Myocyte (in vitro differentiated cells): ENCODE measurements at regions not wholly inside any gene's neighbourhood (a gene's known extent, or its start where the extent isn't known, plus 50 kb on each side); places are given as distances from the start of the nearest gene placed in this dataset.
"Not testable (repeated sequence)": the region's sequence is repeated elsewhere in the genome, so short reads cannot be mapped to it uniquely, and the experiment has no call there.

ENCODE experiments used
- DNase-seq: peaks from one replicate; pipeline ENCODE4 v3.0.0-alpha.2; 2012; ENCODE audit warnings: low read depth

DNA sequence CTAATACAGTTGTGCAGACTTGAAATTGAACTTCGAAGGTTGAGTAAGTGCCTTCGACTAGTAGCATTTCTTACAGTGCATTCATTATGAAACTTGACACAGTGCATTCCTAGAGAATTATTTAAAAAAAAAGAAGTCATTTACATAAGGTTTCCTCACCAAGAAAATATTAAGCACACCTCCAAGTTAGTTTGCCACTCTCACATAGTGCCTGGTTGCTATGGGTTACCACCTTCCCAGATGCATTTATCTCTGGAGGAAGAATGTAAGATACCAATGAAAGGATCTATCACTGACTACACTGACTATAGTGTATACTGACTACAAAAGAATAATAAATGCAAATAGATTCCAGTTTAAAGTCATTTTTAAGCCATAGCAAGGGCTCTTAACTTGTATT lies 311.9 kb upstream of the RASGEF1B start:
- no peak for DNase-seq

DNA sequence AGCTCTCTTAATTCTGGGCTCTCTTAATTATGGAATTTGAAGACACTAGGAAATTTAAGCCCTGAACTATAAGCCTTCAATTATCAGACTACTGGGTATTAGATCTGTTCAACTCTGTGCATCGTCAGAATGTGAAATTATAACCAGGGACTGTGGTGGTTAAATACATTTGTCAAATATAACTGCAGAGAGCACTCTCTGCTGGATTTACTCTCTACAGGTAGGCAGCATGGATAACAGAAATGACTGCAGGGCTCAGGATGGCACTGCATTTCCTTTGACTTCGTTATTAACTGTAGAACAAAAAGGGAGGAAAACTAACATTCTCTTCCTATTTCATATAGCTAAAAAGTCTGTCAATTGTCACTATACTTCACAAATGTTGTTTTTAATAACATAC lies 310.1 kb upstream of the RASGEF1B start:
- no peak for DNase-seq

DNA sequence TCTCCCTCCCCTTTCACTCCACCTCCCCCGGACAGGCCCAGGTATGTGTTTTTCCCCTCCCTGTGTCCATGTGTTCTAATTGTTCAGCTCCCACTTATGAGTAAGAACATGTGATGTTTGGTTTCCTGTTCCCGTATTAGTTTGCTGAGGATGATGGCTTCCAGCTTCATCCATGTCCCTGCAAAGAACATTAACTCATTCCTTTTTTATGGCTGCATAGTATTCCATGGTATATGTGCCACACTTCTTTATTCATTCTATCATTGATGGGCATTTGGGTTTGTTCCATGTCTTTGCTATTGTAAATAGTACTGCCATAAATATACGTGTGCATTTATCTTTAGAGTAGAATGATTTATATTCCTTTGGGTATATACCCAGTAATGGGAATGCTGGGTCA lies 306.0 kb upstream of the RASGEF1B start:
- DNase-seq, result not testable (repeated sequence)

DNA sequence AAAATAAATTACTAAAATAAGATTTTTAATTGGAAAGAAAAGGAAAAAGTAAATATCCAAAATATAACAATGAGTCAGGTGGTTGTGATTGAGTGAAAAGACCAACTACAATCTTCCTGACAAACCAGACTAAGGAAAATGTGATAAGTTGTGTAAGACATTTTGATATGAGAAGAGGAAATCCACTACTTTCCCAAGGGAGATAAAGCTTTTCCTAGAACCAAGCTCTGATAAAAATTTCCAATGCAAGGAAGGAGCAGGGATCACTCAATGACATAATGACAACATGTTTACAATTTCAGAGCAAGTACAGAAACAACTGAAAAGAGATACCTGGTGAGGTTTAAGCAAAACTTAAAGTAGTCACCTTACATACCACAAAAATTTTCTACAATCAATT lies 305.1 kb upstream of the RASGEF1B start:
- no peak for DNase-seq

DNA sequence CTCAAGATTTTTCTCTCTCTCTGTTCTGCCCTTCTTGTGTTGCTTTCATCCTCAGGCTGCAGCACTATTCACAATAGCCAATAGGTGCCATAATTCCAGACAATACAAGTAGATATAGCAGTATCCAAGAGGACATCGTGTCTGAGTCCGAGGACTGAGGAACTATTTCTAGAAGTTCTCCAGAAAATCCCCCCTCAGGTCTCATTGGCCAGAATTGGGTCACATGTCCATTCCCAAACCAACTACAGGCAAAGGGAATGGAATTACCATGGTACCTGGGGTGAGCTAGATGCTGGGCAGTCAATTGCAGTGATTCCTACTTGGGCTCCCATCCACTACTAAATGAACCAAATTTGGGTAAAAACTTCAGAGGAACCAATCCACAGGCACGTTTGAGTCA lies 301.9 kb upstream of the RASGEF1B start:
- DNase-seq, result no peak

DNA sequence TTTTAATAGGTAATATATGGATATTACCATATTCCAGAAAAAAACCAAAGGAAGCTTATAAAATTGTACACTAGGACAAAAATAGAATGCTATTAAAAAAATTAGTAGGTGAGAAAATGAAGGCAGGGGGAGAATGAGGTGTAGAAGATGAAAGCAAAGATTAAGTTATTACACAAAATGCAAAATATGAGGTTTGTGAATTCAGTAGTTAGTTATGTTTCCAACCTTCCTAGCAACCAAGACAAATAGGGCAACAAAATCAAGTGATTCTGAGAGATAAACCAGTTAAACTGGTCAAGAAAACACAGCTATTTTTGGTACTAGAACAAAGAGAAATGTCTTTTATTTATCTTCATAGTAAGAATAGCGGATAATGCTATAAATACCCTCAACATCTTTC lies 300.0 kb upstream of the RASGEF1B start:
- DNase-seq, result no peak

DNA sequence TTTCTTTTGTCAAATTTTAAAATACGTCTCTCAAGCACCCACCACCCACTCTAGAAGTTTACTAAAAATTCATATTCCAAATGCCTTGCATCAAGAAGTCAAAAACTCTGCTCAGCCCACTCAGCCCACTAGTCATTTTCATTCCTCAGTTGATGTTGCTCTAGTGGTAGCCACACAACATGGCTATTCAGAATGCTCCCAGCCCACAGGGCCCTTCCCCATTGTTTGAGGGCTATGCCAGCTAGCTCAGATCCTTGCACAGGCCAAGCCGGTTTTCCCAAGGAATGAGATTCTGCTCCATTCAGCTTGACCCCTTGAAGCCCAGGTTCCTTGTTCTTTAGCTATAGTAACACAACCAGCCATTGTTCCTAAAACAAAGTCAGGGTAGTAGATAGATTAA lies 297.5 kb upstream of the RASGEF1B start:
- no peak for DNase-seq

DNA sequence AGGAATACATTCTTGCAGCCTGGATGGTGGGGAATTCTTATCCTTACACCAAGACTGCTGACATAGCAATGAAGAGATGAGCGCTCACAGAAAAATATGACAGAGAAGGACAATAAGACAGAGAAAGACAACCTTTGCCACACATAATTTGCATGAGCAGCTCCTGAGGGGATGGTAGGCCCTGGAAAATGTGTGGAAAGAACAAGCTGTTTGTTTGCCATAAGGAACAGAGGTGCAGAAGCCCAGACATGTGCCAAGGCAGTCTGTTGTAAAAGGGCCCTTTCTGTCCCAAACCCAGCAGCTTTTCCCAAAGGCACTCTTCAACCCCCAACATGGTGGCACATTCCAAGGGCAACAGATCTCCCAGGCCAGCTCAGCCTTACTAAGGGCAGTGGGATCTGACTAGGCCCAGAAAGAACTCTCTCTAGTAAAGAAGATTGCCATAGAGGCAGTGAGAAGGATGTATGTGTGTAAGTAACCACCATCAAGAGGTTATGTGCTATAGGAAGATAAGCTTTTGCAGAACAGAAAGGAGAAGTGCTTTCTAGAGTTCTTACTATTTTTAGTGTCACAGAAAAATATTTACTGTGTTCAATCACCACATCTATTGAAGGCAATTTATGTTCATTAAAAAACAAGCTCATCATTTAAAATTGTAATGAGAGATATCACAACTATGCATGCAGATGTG lies 287.0 kb upstream of the RASGEF1B start:
- no peak for DNase-seq

DNA sequence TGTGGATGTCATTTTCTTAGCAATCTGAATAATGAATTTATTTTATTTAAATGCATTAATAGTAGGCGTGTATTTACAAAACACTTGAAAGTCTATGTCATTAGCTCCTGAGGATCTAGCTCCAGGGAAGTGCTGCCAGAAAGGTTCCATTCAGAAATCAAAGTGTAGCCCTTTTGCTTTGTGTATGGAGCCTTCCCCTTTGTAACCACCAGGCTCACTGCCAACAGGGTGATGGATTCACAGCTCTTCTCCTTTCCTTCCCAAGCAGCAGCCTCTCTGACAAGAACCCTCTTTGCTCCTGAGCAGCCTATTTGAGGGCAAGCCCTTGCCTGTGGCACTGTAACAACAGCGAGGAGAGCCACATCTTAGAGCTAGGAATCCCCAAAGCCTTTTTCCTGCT lies 286.0 kb upstream of the RASGEF1B start:
- DNase-seq, result no peak

DNA sequence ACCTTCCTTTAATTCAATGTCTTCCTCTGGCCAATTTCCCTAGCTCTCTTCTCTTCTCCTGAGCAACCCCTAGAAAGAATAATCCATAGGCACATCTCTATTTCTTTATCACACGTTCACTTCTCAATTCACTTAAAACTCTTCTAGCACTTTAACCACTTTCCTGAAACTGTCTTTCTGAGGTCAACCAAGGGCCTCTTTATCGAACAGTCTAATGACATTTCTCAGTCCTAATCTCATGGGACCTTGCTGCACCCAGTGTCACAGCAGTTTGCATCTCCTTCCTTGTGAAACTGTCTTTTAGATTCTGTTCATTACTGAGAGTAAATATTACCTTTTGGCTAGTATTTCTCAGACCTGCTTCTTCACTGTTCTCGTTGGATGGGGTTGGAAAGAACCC lies 285.3 kb upstream of the RASGEF1B start:
- no peak for DNase-seq

DNA sequence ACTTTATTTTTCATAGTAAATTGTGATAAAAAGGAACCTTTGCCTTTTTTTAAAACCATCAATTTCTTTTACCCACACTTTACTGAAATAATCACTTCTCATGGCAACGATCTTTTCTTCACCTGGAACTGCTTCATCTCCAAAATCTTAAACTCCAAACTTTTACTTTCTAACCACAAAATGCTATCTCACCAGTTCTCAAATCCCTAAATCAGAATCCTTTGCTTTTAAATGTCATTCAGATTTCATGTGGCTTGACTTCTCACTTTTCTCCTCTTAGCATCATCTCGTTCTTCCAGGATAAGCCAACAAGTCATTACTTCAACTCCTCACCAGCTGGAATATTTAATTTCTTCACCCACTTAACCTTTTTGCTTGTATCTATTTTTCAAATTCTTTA lies 284.3 kb upstream of the RASGEF1B start:
- DNase-seq, result no peak

DNA sequence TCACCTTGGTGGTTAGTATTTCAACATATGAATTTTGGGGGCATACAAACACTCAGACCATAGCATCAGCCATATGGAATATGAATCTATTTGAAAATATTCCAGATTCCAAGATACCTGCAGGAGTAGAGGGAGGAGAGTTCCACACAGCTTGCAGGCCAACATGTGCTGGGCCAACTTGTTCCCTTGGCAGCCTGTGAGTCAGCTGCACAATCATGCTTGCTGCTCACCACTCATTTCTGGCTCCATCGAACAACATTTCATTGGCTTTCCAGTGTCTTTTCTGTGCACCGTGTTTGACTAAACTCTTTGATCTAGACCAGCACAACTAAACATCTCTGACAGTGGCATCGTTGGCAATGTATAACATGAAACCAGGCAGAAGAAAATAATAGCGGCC lies 282.5 kb upstream of the RASGEF1B start:
- DNase-seq, result no peak

DNA sequence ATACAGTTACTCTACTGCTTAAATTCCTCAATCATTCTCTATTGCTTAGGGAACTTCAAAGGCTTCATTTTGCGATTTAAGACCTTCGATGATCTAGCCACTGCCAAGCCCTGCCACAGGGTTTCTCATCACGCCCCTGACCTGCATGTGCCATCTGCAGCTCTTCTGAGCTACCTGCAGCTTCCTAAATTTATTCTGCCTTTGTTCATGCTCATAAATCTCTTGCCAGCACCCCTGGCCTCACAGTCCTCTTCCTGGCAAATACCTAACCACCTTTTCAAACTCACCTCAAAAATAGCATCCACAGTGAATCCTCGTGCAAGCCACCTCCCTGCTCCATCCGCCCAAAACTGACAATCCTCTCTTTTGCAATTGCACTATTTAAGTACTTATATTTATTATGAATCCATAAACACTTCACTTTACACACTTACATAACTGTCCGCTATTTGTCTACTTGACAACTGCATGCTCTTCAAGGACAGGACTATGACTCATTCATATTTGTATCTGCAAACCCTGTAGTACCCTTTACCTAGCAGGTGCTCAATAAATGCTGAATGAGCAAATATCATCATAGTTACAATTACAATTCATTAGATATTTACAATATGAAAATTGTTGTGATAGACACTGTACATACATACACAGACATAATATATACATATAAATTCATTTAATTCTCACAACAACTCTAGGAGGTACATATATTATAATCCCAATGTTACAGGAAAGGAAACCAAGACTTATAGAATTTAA lies 280.0 kb upstream of the RASGEF1B start:
- no peak for DNase-seq

DNA sequence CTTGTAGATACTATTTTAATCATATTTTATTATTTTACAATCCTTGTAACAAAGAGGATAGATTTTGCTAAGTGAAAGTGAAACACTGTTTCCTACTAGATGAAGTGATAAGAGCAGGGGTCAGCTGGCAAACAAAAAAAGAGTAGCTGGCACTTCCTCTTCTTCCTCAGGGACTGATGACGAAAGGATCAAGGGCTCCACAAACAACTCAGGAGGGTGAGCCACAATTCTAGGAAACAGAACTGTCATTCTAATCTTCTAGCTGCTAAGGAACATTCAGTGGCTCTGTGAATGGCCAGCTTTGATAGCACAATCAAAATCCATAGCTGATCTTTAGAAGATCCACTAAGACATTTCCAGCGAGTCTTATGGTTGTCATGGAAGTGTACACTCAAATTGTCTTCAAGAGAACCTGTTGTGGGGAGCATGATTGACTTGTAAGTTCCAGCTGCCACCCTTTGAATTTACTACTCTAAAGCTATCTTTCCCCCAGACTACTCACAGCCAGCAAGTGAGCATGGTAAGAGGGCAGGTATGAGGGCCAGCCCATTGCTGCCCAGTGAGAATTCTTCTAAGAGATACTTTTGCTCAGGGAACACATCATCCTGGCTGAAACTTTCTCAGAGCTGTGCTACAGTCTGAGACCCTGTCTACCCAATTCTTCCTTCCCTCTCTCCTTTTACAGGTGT lies 275.7 kb upstream of the RASGEF1B start:
- DNase-seq, result no peak

DNA sequence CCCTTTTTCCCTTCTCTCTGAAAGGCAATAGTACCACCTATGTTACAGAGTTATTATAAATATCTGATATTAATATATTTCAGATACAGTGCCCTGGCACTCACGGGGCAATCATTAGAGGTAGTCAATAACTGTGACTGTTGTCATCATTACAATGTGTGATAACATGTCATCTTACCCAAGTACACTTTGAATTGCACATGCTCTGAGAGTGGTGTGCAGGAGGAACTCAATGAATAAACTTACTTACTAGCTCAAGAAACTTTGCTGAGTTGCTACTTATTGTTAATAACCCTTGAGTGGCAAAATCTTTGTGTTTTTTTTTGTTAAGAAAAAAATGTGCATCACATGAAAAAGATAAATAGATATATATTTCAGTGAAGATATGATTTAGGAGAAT lies 275.1 kb upstream of the RASGEF1B start:
- DNase-seq, result no peak

DNA sequence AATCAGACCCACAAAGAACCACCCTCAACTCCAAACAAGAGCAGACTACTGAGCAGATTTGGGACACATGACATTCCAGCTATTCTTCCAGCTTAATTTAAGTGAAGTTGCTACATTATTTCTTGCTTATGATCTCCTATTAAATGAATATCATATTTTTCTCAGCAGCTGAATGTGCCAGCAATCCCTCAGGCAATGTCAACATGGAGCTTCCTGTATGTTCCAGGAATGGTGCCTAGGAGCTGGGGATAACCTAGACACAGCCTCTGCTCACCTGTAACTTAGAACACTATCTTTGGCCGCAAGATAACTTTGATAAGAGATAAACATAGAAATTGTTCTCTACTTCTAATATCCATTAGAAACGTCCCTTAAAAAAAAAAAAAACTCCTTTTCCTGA lies 274.4 kb upstream of the RASGEF1B start:
- no peak for DNase-seq

DNA sequence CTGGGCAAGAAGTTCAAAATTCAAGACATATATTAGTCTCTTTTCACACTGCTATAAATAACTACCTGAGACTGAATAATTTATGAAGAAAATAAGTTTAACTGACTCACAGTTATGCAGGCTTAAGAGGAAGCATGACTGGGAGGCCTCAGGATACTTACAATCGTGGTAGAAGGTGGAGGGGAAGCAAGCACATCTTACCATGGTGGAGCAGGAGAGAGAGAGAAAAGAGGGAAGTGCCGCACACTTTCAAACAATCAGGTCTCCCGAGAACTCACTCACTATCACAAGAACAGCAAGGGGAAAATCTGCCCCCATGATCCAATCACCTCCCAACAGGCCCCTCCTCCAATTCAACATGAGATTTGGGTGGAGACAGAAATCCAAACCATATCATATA lies 273.3 kb upstream of the RASGEF1B start:
- DNase-seq, result no peak

DNA sequence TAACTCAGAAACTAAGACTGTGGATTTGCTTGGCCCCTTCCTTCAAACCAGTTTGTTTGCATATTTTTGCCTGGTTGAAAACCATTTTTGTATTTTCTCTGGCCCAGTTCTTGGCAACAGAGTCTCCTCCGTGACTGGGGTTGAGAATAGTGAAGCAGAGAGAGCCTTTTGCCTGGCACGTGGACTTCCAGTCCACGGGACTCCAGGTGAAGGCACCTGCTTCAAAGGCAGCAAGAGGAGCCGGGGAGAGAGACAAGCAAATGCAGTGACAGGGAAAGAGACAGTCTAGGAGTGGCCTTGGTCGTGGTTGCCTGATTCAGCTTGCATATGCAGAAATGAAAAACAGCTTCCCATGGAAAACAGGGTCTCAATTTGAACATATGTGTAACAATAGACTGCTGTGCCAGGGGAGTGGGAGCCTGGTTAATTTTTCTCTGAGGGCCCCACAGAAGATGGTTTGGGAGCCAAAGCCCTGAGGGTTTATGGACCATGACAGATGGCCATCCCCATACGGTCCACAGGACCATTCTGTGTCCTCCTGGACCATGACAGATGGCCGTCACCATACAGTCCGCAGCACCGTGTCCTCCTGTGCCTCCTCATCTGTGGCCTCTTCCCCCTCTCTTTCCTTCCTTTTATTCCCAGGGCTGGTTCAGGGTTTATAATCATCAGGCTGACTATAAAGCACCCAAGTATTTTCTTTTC lies 272.2 kb upstream of the RASGEF1B start:
- DNase-seq, result no peak

DNA sequence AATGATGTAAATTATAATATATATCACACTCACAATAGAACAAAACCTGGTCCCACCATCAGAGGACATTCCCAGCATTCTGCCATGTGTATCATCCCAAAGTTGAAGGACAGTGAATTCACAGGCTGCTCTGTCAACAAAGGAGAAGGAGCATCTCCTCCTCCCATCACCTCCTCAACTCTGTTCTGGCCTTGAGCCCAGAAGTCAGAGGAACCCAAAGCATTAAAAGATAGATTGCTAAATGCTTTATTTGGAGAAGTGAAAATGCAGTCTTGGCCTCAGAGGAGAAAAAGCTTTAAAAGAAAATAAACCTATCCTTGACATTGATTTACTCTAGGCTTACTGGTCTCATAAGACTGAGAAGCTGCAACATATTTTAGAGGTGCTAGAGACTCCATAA lies 268.8 kb upstream of the RASGEF1B start:
- DNase-seq, result no peak

DNA sequence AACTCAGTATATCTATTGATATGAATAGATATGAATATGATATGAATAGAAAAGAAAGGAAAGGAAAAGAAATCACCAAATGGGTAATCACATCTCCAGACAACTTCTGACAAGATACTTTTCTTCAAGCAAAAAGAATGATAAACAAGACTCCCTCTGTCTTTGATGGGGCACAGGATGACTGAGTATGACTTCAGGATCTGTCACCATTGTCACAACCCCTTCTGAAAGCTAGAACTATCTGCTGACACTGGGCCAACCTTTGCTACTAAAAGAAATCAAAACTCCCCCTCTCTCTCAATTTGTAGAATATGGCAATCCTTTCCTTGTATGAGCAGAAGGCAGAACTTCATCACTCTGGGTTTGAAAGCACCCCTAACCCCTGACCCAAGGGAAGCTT lies 267.2 kb upstream of the RASGEF1B start:
- no peak for DNase-seq

DNA sequence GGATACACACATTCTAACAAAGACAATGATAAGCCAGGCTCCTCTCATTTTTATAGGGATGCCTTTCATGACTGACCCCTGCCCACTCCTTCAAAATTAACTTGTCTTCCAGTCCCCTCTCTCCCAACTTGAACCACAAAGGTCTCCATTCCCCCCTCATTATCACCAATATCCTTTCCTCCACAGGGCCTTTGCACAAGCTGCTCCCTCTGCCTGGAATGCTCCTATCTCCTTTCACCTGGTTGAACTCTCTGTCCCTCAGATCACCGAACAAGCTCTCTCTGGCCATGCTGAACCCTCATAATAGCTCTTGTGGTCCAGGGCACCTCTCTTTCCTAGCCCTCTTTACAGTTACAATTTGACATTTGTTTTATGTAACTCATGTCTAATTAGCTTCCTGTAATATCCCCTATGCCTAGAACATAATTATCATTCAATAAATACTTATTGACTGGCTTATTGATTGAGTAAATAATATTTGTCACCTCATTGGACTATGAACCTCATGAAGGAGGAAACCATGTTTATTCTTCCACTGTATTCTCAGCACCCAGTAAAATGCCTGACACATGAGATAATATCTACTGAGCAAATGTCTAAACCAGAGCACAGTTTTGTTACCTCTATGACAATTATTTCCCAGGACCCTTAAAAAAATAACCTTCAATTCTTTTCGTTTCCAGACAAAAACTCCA lies 266.3 kb upstream of the RASGEF1B start:
- no peak for DNase-seq
